HL-60 (cell line): ENCODE measurements at regions not wholly inside any gene's neighbourhood (a gene's known extent, or its start where the extent isn't known, plus 50 kb on each side); places are given as distances from the start of the nearest gene placed in this dataset.

Experiments
- DNase-seq, 2 experiments: peaks; one replicate each; pipeline ENCODE4 v3.0.0-alpha.2; 2010 to 2020; ENCODE audit warnings: low read depth in 1 of 2, low spot score in 1 of 2
- H3K27ac ChIP-seq: fragments of 250-450 bp; sonication (Bioruptor Pico); replicated peaks from 2 replicates; pipeline ENCODE4 v1.5.1; 2020; ENCODE audit warnings: mild to moderate bottlenecking, moderate library complexity
- H3K27me3 ChIP-seq: fragments of 250-450 bp; sonication (Bioruptor Pico); 2 replicates; pipeline ENCODE4 v1.5.1; 2021; ENCODE audit warnings: mild to moderate bottlenecking, moderate library complexity; ENCODE audit not compliant: insufficient read depth, poor library complexity, severe bottlenecking
- H3K4me3 ChIP-seq: replicated peaks from 2 replicates; pipeline ENCODE4 v1.5.1; 2011; ENCODE audit warnings: mild to moderate bottlenecking, control low read depth, low read length; ENCODE audit not compliant: insufficient read depth
- GABPA ChIP-seq: IDR thresholded peaks from 2 replicates; pipeline ENCODE4 v1.6.1; 2012; ENCODE audit warnings: low read depth
- POLR2AphosphoS5 ChIP-seq: IDR thresholded peaks from 2 replicates; pipeline ENCODE4 v1.6.1; 2012; ENCODE audit warnings: low read depth
- SPI1 ChIP-seq: IDR thresholded peaks from 2 replicates; pipeline ENCODE4 v1.6.1; 2012; ENCODE audit warnings: low read depth, mild to moderate bottlenecking, borderline replicate concordance
- TF ChIP-seq, protein P1 (sequence below): IDR thresholded peaks from one replicate; pipeline ENCODE4 v1.5.1; 2011; ENCODE audit warnings: low read length, control low read depth, inconsistent platforms; ENCODE audit not compliant: insufficient read depth
- TF ChIP-seq, protein P2 (sequence below): IDR thresholded peaks from 2 replicates; pipeline ENCODE4 v1.6.1; 2012; ENCODE audit warnings: low read depth; ENCODE audit not compliant: insufficient replicate concordance

DNA sequence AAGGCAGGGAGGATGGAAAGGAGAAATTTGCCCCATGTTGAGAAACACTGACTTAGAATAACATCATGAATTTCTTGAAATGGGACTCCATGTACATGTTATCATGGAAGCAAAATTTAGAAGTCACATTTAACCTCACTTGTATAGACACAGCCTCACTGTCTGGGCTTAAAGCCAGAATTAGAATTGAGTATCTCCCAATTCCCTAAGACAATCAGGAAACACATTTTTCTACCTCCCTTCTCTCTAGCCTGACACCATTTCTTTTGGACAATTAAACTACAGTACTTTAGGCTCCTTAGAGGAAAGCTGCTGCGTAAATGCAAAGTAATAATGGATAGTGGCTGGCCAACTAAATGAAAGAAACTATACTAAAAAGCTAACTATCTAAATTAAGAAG lies 795.5 kb downstream of the C12orf50 start:
- Histone ChIP-seq H3K27ac (no peak overlapping the region), H3K4me3 (no peak overlapping the region), H3K27me3 (no peaks in the 10 kb centered on the region)
- TF ChIP-seq, protein P1, sequence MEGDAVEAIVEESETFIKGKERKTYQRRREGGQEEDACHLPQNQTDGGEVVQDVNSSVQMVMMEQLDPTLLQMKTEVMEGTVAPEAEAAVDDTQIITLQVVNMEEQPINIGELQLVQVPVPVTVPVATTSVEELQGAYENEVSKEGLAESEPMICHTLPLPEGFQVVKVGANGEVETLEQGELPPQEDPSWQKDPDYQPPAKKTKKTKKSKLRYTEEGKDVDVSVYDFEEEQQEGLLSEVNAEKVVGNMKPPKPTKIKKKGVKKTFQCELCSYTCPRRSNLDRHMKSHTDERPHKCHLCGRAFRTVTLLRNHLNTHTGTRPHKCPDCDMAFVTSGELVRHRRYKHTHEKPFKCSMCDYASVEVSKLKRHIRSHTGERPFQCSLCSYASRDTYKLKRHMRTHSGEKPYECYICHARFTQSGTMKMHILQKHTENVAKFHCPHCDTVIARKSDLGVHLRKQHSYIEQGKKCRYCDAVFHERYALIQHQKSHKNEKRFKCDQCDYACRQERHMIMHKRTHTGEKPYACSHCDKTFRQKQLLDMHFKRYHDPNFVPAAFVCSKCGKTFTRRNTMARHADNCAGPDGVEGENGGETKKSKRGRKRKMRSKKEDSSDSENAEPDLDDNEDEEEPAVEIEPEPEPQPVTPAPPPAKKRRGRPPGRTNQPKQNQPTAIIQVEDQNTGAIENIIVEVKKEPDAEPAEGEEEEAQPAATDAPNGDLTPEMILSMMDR, result no peak
- TF ChIP-seq POLR2AphosphoS5 (no peak), SPI1 (no peak), GABPA (no peak)
- TF ChIP-seq, protein P2, sequence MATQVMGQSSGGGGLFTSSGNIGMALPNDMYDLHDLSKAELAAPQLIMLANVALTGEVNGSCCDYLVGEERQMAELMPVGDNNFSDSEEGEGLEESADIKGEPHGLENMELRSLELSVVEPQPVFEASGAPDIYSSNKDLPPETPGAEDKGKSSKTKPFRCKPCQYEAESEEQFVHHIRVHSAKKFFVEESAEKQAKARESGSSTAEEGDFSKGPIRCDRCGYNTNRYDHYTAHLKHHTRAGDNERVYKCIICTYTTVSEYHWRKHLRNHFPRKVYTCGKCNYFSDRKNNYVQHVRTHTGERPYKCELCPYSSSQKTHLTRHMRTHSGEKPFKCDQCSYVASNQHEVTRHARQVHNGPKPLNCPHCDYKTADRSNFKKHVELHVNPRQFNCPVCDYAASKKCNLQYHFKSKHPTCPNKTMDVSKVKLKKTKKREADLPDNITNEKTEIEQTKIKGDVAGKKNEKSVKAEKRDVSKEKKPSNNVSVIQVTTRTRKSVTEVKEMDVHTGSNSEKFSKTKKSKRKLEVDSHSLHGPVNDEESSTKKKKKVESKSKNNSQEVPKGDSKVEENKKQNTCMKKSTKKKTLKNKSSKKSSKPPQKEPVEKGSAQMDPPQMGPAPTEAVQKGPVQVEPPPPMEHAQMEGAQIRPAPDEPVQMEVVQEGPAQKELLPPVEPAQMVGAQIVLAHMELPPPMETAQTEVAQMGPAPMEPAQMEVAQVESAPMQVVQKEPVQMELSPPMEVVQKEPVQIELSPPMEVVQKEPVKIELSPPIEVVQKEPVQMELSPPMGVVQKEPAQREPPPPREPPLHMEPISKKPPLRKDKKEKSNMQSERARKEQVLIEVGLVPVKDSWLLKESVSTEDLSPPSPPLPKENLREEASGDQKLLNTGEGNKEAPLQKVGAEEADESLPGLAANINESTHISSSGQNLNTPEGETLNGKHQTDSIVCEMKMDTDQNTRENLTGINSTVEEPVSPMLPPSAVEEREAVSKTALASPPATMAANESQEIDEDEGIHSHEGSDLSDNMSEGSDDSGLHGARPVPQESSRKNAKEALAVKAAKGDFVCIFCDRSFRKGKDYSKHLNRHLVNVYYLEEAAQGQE, result no peak
- no peak for DNase-seq

DNA sequence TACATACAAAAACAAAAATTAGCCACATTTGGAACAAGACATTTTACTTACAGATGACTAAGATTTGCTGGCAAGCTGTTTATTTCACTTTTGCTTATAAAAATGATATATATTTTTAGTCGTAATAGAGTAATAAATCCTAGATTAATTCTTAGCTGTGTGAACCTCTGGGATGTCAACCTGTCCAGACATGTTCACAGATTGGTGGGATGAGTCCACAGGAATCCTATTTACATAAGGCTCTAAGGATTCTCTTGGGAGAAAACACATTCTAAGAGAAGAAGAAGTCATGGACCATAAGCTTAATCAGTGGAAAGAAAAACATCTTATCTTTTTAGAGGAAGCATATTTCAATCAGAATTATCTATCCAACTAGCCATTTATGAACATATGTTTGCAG lies 797.4 kb downstream of the C12orf50 start:
- Histone ChIP-seq H3K4me3 (no peak overlapping the region), H3K27ac (no peak overlapping the region), H3K27me3 (no peaks in the 10 kb centered on the region)
- no peak for DNase-seq
- TF ChIP-seq POLR2AphosphoS5, result no peak
- TF ChIP-seq, protein P2, result no peak
- TF ChIP-seq, protein P1, result no peak
- no peak for TF ChIP-seq SPI1
- no peak for TF ChIP-seq GABPA

DNA sequence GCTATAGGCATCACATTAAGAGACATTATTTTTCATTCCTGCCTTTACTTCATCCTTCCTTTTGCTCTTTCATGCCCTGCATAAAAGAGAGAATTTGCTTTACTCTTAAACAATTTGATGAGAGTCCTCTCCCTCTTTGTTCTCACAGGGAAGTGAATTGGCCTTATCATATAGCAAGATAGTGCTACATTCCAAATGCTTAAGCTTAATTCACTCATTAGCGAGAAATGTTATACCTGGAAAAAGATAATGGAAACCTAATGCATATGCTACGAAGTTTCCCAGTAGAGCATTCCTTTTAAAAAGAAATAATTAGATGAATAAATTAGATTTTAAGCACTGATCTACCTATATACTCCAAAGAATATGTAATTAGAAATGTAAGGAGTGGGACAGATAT lies 798.8 kb downstream of the C12orf50 start:
- no peaks in the 10 kb centered on the region for H3K27me3 ChIP-seq
- TF ChIP-seq SPI1 (no peak), GABPA (no peak), POLR2AphosphoS5 (no peak)
- TF ChIP-seq, protein P1, result no peak
- TF ChIP-seq, protein P2, result no peak
- DNase-seq, result no peak
- no peak overlapping the region for H3K27ac ChIP-seq
- no peak overlapping the region for H3K4me3 ChIP-seq
